ENCODE measurements at regions not wholly inside any gene's neighbourhood (a gene's known extent, or its start where the extent isn't known, plus 50 kb on each side); places are given as distances from the start of the nearest gene placed in this dataset.

- no peak overlapping the region for H3K4me3 ChIP-seq
- peak; percentile 37 for DNase-seq (ENCODE audit: extremely low spot score)
- 77% methylated on average over 15 of the region's 15 CpGs for WGBS
- TF ChIP-seq, protein P1, sequence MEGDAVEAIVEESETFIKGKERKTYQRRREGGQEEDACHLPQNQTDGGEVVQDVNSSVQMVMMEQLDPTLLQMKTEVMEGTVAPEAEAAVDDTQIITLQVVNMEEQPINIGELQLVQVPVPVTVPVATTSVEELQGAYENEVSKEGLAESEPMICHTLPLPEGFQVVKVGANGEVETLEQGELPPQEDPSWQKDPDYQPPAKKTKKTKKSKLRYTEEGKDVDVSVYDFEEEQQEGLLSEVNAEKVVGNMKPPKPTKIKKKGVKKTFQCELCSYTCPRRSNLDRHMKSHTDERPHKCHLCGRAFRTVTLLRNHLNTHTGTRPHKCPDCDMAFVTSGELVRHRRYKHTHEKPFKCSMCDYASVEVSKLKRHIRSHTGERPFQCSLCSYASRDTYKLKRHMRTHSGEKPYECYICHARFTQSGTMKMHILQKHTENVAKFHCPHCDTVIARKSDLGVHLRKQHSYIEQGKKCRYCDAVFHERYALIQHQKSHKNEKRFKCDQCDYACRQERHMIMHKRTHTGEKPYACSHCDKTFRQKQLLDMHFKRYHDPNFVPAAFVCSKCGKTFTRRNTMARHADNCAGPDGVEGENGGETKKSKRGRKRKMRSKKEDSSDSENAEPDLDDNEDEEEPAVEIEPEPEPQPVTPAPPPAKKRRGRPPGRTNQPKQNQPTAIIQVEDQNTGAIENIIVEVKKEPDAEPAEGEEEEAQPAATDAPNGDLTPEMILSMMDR (IDR thresholded peaks at IDR 0.05): no peak
- TF ChIP-seq EP300 (IDR thresholded peaks at IDR 0.05) (no peak), POLR2A (IDR thresholded peaks at IDR 0.05; ENCODE audit: low read depth) (no peak), POLR2AphosphoS5 (IDR thresholded peaks at IDR 0.05) (no peak)
- no peaks in the 10 kb centered on the region for H3K4me1 ChIP-seq
- no peak overlapping the region for H3K27ac ChIP-seq (replicated peaks in 1 of 4)
- intact Hi-C loops (cut with DNase I): no loop called here
- H3K9me3 ChIP-seq: no peaks in the 10 kb centered on the region
- H3K36me3 ChIP-seq: no peaks in the 10 kb centered on the region
- no peaks in the 10 kb centered on the region for H3K27me3 ChIP-seq
Measured at GRCh38 chr10:85148693-85149640, 820.6 kb downstream of the CCSER2 start.

GRCh38 chr10:85149766-85150165 is 821.4 kb downstream of the CCSER2 start:
- WGBS: 94% methylated on average over 2 of the region's 2 CpGs
- TF ChIP-seq POLR2AphosphoS5 (IDR thresholded peaks at IDR 0.05) (no peak), POLR2A (IDR thresholded peaks at IDR 0.05; ENCODE audit: low read depth) (no peak), EP300 (IDR thresholded peaks at IDR 0.05) (no peak)
- TF ChIP-seq, protein P1 (IDR thresholded peaks at IDR 0.05): no peak

GRCh38 chr10:85151506-85151905 is 823.1 kb downstream of the CCSER2 start:
- 83% methylated on average over 3 of the region's 3 CpGs for WGBS
- no peak for TF ChIP-seq POLR2AphosphoS5 (IDR thresholded peaks at IDR 0.05)
- TF ChIP-seq POLR2A (IDR thresholded peaks at IDR 0.05; ENCODE audit: low read depth): no peak
- TF ChIP-seq, protein P1 (IDR thresholded peaks at IDR 0.05): no peak
- no peak for TF ChIP-seq EP300 (IDR thresholded peaks at IDR 0.05)
- no peaks in the 10 kb centered on the region for H3K9me3 ChIP-seq
- no peak overlapping the region for H3K27ac ChIP-seq (replicated peaks in 1 of 4)
- H3K4me3 ChIP-seq: no peak overlapping the region
- intact Hi-C loops (cut with DNase I): no loop called here
- no peaks in the 10 kb centered on the region for H3K36me3 ChIP-seq
- no peaks in the 10 kb centered on the region for H3K27me3 ChIP-seq
- no peaks in the 10 kb centered on the region for H3K4me1 ChIP-seq
- DNase-seq (ENCODE audit: extremely low spot score): no peak

More at GRCh38 chr10:85149766-85150165, 821.4 kb downstream of the CCSER2 start:
- Histone ChIP-seq H3K4me1 (no peaks in the 10 kb centered on the region), H3K4me3 (no peak overlapping the region), H3K27ac (replicated peaks in 1 of 4) (no peak overlapping the region), H3K27me3 (no peaks in the 10 kb centered on the region), H3K9me3 (no peaks in the 10 kb centered on the region), H3K36me3 (no peaks in the 10 kb centered on the region)
- intact Hi-C loops (cut with DNase I): no loop called here
- DNase-seq (ENCODE audit: extremely low spot score): no peak

- no peak for TF ChIP-seq POLR2AphosphoS5 (IDR thresholded peaks at IDR 0.05)
- no peak for TF ChIP-seq EP300 (IDR thresholded peaks at IDR 0.05)
- TF ChIP-seq POLR2A (IDR thresholded peaks at IDR 0.05; ENCODE audit: low read depth): no peak
- TF ChIP-seq, protein P1 (IDR thresholded peaks at IDR 0.05): no peak
- Histone ChIP-seq H3K4me1 (no peaks in the 10 kb centered on the region), H3K27ac (replicated peaks in 1 of 4) (no peak overlapping the region), H3K9me3 (no peaks in the 10 kb centered on the region), H3K27me3 (no peaks in the 10 kb centered on the region), H3K4me3 (no peak overlapping the region), H3K36me3 (no peaks in the 10 kb centered on the region)
- no peak for DNase-seq (ENCODE audit: extremely low spot score)
- WGBS: 46% methylated on average over 3 of the region's 3 CpGs
- intact Hi-C loops (cut with DNase I): no loop called here
Measured at GRCh38 chr10:85152496-85152895, 824.1 kb downstream of the CCSER2 start.
